BLaER1 treated with 17β-estradiol and CSF1 and Interleukin-3, amounts not matched to agents 10 nM and 100 nM (cell line): ENCODE measurements at regions not wholly inside any gene's neighbourhood (a gene's known extent, or its start where the extent isn't known, plus 50 kb on each side); places are given as distances from the start of the nearest gene placed in this dataset.

Experiments used
- H3K27ac ChIP-seq, 11 experiments: shearing (Covaris generic); formaldehyde crosslinking; 2 replicates each; pipeline ENCODE4 v1.8.1; 2022
- H3K27me3 ChIP-seq, 11 experiments: shearing (Covaris generic); formaldehyde crosslinking; 2 replicates each; pipeline ENCODE4 v1.8.1; 2022
- H3K36me3 ChIP-seq, 11 experiments: shearing (Covaris generic); formaldehyde crosslinking; 2 replicates each; pipeline ENCODE4 v1.8.1; 2022
- H3K4me1 ChIP-seq, 10 experiments: shearing (Covaris generic); formaldehyde crosslinking; 2 replicates each; pipeline ENCODE4 v1.8.1; 2022
- H3K4me2 ChIP-seq, 11 experiments: shearing (Covaris generic); formaldehyde crosslinking; 2 replicates each; pipeline ENCODE4 v1.8.1; 2022
- H3K4me3 ChIP-seq, 10 experiments: shearing (Covaris generic); formaldehyde crosslinking; 2 replicates each; pipeline ENCODE4 v1.8.1; 2022
- H3K9ac ChIP-seq, 11 experiments: shearing (Covaris generic); formaldehyde crosslinking; 2 replicates each; pipeline ENCODE4 v1.8.1; 2022
- H3K9me3 ChIP-seq, 11 experiments: shearing (Covaris generic); formaldehyde crosslinking; replicated peaks in 1 of 11; 2 replicates each; pipeline ENCODE4 v1.8.1; 2022
- H4K20me1 ChIP-seq, 11 experiments: shearing (Covaris generic); formaldehyde crosslinking; 2 replicates each; pipeline ENCODE4 v1.8.1; 2022
- Cebpa-rat ChIP-seq, 11 experiments: shearing (Covaris generic); IDR thresholded peaks; 2 replicates each; pipeline ENCODE4 v1.8.1; 2022

GRCh38 chr3:74287557-74287956 lies 326.9 kb downstream of the CNTN3 start:
- no peaks in the 10 kb centered on the region for H3K4me1 ChIP-seq
- no peak for TF ChIP-seq Cebpa-rat (IDR thresholded peaks at IDR 0.05)
- no peaks in the 10 kb centered on the region for H3K36me3 ChIP-seq
- no peak overlapping the region for H3K27ac ChIP-seq
- H4K20me1 ChIP-seq = no peaks in the 10 kb centered on the region
- no peaks in the 10 kb centered on the region for H3K27me3 ChIP-seq
- no peak overlapping the region for H3K4me3 ChIP-seq
- H3K4me2 ChIP-seq = no peak overlapping the region
- H3K9ac ChIP-seq = no peak overlapping the region
- H3K9me3 ChIP-seq = no peaks in the 10 kb centered on the region

- Histone ChIP-seq H3K9me3 (peaks cover 0 to 13% (median 5%) of the 10 kb centered on the region in 11 experiments; a peak in 6 of 22 replicates), H3K4me3 (no peak overlapping the region), H3K36me3 (no peaks in the 10 kb centered on the region), H3K27me3 (no peaks in the 10 kb centered on the region), H3K4me2 (no peak overlapping the region), H4K20me1 (no peaks in the 10 kb centered on the region), H3K27ac (no peak overlapping the region), H3K9ac (no peak overlapping the region), H3K4me1 (no peaks in the 10 kb centered on the region)
- no peak for TF ChIP-seq Cebpa-rat (IDR thresholded peaks at IDR 0.05)
These were observed 332.3 kb downstream of the CNTN3 start for GRCh38 chr3:74282202-74282601.

GRCh38 chr3:74281705-74282104 lies 332.8 kb downstream of the CNTN3 start:
- no peak for TF ChIP-seq Cebpa-rat (IDR thresholded peaks at IDR 0.05)

GRCh38 chr3:74273555-74274402 lies 340.7 kb downstream of the CNTN3 start:
- no peak for TF ChIP-seq Cebpa-rat (IDR thresholded peaks at IDR 0.05)
- H3K4me1 ChIP-seq = no peaks in the 10 kb centered on the region
- H3K4me3 ChIP-seq = no peak overlapping the region
- no peaks in the 10 kb centered on the region for H3K27me3 ChIP-seq
- H3K9ac ChIP-seq = no peak overlapping the region
- no peaks in the 10 kb centered on the region for H4K20me1 ChIP-seq
- H3K9me3 ChIP-seq = peaks cover 0 to 13% (median 5%) of the 10 kb centered on the region in 11 experiments; a peak in 6 of 22 replicates
- no peak overlapping the region for H3K4me2 ChIP-seq
- no peaks in the 10 kb centered on the region for H3K36me3 ChIP-seq
- no peak overlapping the region for H3K27ac ChIP-seq

More at GRCh38 chr3:74281705-74282104, 332.8 kb downstream of the CNTN3 start:
- Histone ChIP-seq H3K4me3 (no peak overlapping the region), H3K27me3 (no peaks in the 10 kb centered on the region), H3K9ac (no peak overlapping the region), H3K27ac (no peak overlapping the region), H4K20me1 (no peaks in the 10 kb centered on the region), H3K9me3 (peaks cover 0 to 13% (median 5%) of the 10 kb centered on the region in 11 experiments; a peak in 6 of 22 replicates), H3K36me3 (no peaks in the 10 kb centered on the region), H3K4me1 (no peaks in the 10 kb centered on the region), H3K4me2 (no peak overlapping the region)

- no peak for TF ChIP-seq Cebpa-rat (IDR thresholded peaks at IDR 0.05)
- H3K27ac ChIP-seq = no peak overlapping the region
- H3K9ac ChIP-seq = no peak overlapping the region
These were observed 341.4 kb downstream of the CNTN3 start for GRCh38 chr3:74273091-74273490.

GRCh38 chr3:74271541-74271940 lies 342.9 kb downstream of the CNTN3 start:
- Histone ChIP-seq H3K27me3 (no peaks in the 10 kb centered on the region), H3K4me3 (no peak overlapping the region), H3K4me2 (no peak overlapping the region), H3K36me3 (no peaks in the 10 kb centered on the region), H4K20me1 (no peaks in the 10 kb centered on the region), H3K4me1 (no peaks in the 10 kb centered on the region), H3K9ac (no peak overlapping the region), H3K9me3 (no peaks in the 10 kb centered on the region; a peak in 1 of 22 replicates), H3K27ac (no peak overlapping the region)
- no peak for TF ChIP-seq Cebpa-rat (IDR thresholded peaks at IDR 0.05)

More at GRCh38 chr3:74273091-74273490, 341.4 kb downstream of the CNTN3 start:
- Histone ChIP-seq H3K27me3 (no peaks in the 10 kb centered on the region), H3K9me3 (peaks cover 0 to 9% (median under 1%) of the 10 kb centered on the region in 11 experiments; a peak in 6 of 22 replicates), H3K4me2 (no peak overlapping the region), H4K20me1 (no peaks in the 10 kb centered on the region), H3K36me3 (no peaks in the 10 kb centered on the region), H3K4me1 (no peaks in the 10 kb centered on the region), H3K4me3 (no peak overlapping the region)

GRCh38 chr3:74269689-74270088 lies 344.8 kb downstream of the CNTN3 start:
- Histone ChIP-seq H3K9me3 (no peaks in the 10 kb centered on the region; a peak in 1 of 22 replicates), H3K27me3 (no peaks in the 10 kb centered on the region), H3K9ac (no peak overlapping the region), H3K27ac (no peak overlapping the region), H3K4me3 (no peak overlapping the region), H3K4me1 (peaks cover 0 to 6% (median 0%) of the 10 kb centered on the region in 10 experiments; a peak in 2 of 20 replicates), H3K4me2 (no peak overlapping the region), H4K20me1 (no peaks in the 10 kb centered on the region), H3K36me3 (no peaks in the 10 kb centered on the region)
- no peak for TF ChIP-seq Cebpa-rat (IDR thresholded peaks at IDR 0.05)

- no peak for TF ChIP-seq Cebpa-rat (IDR thresholded peaks at IDR 0.05)
- Histone ChIP-seq H3K9me3 (no peaks in the 10 kb centered on the region; a peak in 1 of 22 replicates), H3K27ac (no peak overlapping the region)
These were observed 345.7 kb downstream of the CNTN3 start for GRCh38 chr3:74268753-74269152.

GRCh38 chr3:74267588-74268184 lies 346.8 kb downstream of the CNTN3 start:
- no peaks in the 10 kb centered on the region for H3K27me3 ChIP-seq
- H4K20me1 ChIP-seq = no peaks in the 10 kb centered on the region
- no peaks in the 10 kb centered on the region; a peak in 1 of 22 replicates for H3K9me3 ChIP-seq
- no peak overlapping the region for H3K4me2 ChIP-seq
- no peaks in the 10 kb centered on the region for H3K36me3 ChIP-seq
- no peak overlapping the region for H3K27ac ChIP-seq
- no peak overlapping the region for H3K4me3 ChIP-seq
- no peak overlapping the region for H3K9ac ChIP-seq
- H3K4me1 ChIP-seq = peaks cover 0 to 10% (median 0%) of the 10 kb centered on the region in 10 experiments; a peak in 2 of 20 replicates
- TF ChIP-seq Cebpa-rat (IDR thresholded peaks at IDR 0.05) = no peak

More at GRCh38 chr3:74268753-74269152, 345.7 kb downstream of the CNTN3 start:
- Histone ChIP-seq H4K20me1 (no peaks in the 10 kb centered on the region), H3K4me1 (peaks cover 0 to 10% (median 0%) of the 10 kb centered on the region in 10 experiments; a peak in 2 of 20 replicates), H3K27me3 (no peaks in the 10 kb centered on the region), H3K36me3 (no peaks in the 10 kb centered on the region), H3K4me3 (no peak overlapping the region), H3K4me2 (no peak overlapping the region), H3K9ac (no peak overlapping the region)
